M059J (cell line): ENCODE measurements at regions not wholly inside any gene's neighbourhood (a gene's known extent, or its start where the extent isn't known, plus 50 kb on each side); places are given as distances from the start of the nearest gene placed in this dataset.
"Not testable (repeated sequence)": the region's sequence is repeated elsewhere in the genome, so short reads cannot be mapped to it uniquely, and the experiment has no call there.

ENCODE experiments used
- DNase-seq: peaks from one replicate; pipeline ENCODE4 v3.0.0-alpha.2; 2012; ENCODE audit warnings: low read depth

GRCh38 chr21:31819692-31820091 lies 53.1 kb upstream of the HUNK start:
- DNase-seq, result not testable (repeated sequence)

- DNase-seq, result not testable (repeated sequence)
These were observed 58.5 kb upstream of the HUNK start for GRCh38 chr21:31814356-31814755.

GRCh38 chr21:31813862-31814261 lies 59.0 kb upstream of the HUNK start:
- DNase-seq, result no peak

- DNase-seq, result no peak
These were observed 68.8 kb upstream of the HUNK start for GRCh38 chr21:31804008-31804394.

GRCh38 chr21:31803039-31804007 lies 69.5 kb upstream of the HUNK start:
- no peak for DNase-seq

- no peak for DNase-seq
These were observed 70.4 kb upstream of the SCAF4 start for GRCh38 chr21:31802331-31802730.

GRCh38 chr21:31801551-31802219 lies 69.8 kb upstream of the SCAF4 start:
- DNase-seq, result no peak

GRCh38 chr21:31798842-31799704 lies 67.2 kb upstream of the SCAF4 start:
- DNase-seq, result no peak

- no peak for DNase-seq
These were observed 64.1 kb upstream of the SCAF4 start for GRCh38 chr21:31795992-31796391.

GRCh38 chr21:31790420-31790819 lies 58.5 kb upstream of the SCAF4 start:
- not testable (repeated sequence) for DNase-seq

GRCh38 chr21:31788581-31788980 lies 56.7 kb upstream of the SCAF4 start:
- no peak for DNase-seq

GRCh38 chr21:31787691-31788090 lies 55.8 kb upstream of the SCAF4 start:
- not testable (repeated sequence) for DNase-seq

GRCh38 chr21:31786164-31786920 lies 54.4 kb upstream of the SCAF4 start:
- DNase-seq, result no peak

- peak; percentile 67 for DNase-seq
These were observed 53.6 kb upstream of the SCAF4 start for GRCh38 chr21:31785237-31786163.

- DNase-seq, result peak; percentile 40
These were observed 49.8 kb upstream of the SCAF4 start for GRCh38 chr21:31781737-31782136.
